Stimulated activated CD4-positive, alpha-beta T cell treated with anti-CD3 and anti-CD28 coated beads, Interleukin-2, amount 100 ng/mL, for 48 hours (primary cell): ENCODE measurements at regions not wholly inside any gene's neighbourhood (a gene's known extent, or its start where the extent isn't known, plus 50 kb on each side); places are given as distances from the start of the nearest gene placed in this dataset.
"Not testable (repeated sequence)": the region's sequence is repeated elsewhere in the genome, so short reads cannot be mapped to it uniquely, and the experiment has no call there.

Experiments used
- DNase-seq, 2 donors: peaks; one replicate each; pipeline ENCODE4 v3.0.0-alpha.2; 2020

GRCh38 chr14:39716987-39717570 lies 284.8 kb upstream of the FBXO33 start:
- DNase-seq, result no peak

GRCh38 chr14:39712293-39712999 lies 280.2 kb upstream of the FBXO33 start:
- DNase-seq, result no peak

GRCh38 chr14:39704594-39704993 lies 272.4 kb upstream of the FBXO33 start:
- no peak for DNase-seq

GRCh38 chr14:39694341-39694740 lies 262.1 kb upstream of the FBXO33 start:
- no peak for DNase-seq

- DNase-seq, result no peak
Observed at GRCh38 chr14:39683691-39684260, 251.5 kb upstream of the FBXO33 start.

GRCh38 chr14:39682582-39682981 lies 250.3 kb upstream of the FBXO33 start:
- no peak for DNase-seq

GRCh38 chr14:39681782-39682399 lies 249.7 kb upstream of the FBXO33 start:
- no peak for DNase-seq

- no peak for DNase-seq
Observed at GRCh38 chr14:39680777-39681176, 248.5 kb upstream of the FBXO33 start.

GRCh38 chr14:39673734-39674133 lies 241.5 kb upstream of the FBXO33 start:
- no peak for DNase-seq

- DNase-seq, result no peak
Observed at GRCh38 chr14:39673270-39673711, 241.1 kb upstream of the FBXO33 start.

- DNase-seq, result no peak
Observed at GRCh38 chr14:39668449-39668848, 236.2 kb upstream of the FBXO33 start.

GRCh38 chr14:39666386-39666785 lies 234.2 kb upstream of the FBXO33 start:
- DNase-seq, result no peak

- no peak for DNase-seq
Observed at GRCh38 chr14:39665075-39665475, 232.8 kb upstream of the FBXO33 start.

GRCh38 chr14:39664646-39665045 lies 232.4 kb upstream of the FBXO33 start:
- no peak for DNase-seq

GRCh38 chr14:39641224-39641623 lies 209.0 kb upstream of the FBXO33 start:
- no peak for DNase-seq

- DNase-seq, result not testable (repeated sequence)
Observed at GRCh38 chr14:39639009-39639408, 206.8 kb upstream of the FBXO33 start.

GRCh38 chr14:39628087-39628486 lies 195.9 kb upstream of the FBXO33 start:
- no peak for DNase-seq

GRCh38 chr14:39626589-39627576 lies 194.7 kb upstream of the FBXO33 start:
- no peak for DNase-seq

GRCh38 chr14:39621678-39622077 lies 189.4 kb upstream of the FBXO33 start:
- no peak for DNase-seq

- no peak for DNase-seq
Observed at GRCh38 chr14:39621223-39621622, 189.0 kb upstream of the FBXO33 start.

GRCh38 chr14:39617537-39617936 lies 185.3 kb upstream of the FBXO33 start:
- no peak for DNase-seq

GRCh38 chr14:39615352-39615751 lies 183.1 kb upstream of the FBXO33 start:
- DNase-seq, result no peak
